GM23338 (cell line): ENCODE measurements at regions not wholly inside any gene's neighbourhood (a gene's known extent, or its start where the extent isn't known, plus 50 kb on each side); places are given as distances from the start of the nearest gene placed in this dataset.

Experiments used
- ATAC-seq: fragments of 200-7000 bp; cut with Tn5 transposase; 3 replicates; pipeline ENCODE4 v1.9.1; 2020
- DNase-seq: peaks from one replicate; pipeline ENCODE4 v3.0.0-alpha.2; 2015; ENCODE audit warnings: low spot score
- H2AFZ ChIP-seq: fragments of 200-600 bp; sonication (generic); 2 replicates; pipeline ENCODE4 v1.8.0; 2016; ENCODE audit warnings: antibody characterized with exemption, mild to moderate bottlenecking, moderate library complexity
- H3F3A ChIP-seq: fragments of 200-600 bp; sonication (generic); replicated peaks from 2 replicates; pipeline ENCODE4 v1.8.0; 2017; ENCODE audit warnings: antibody characterized with exemption, mixed run types, low read depth
- H3K27ac ChIP-seq: fragments of 200-600 bp; sonication (generic); 2 replicates; pipeline ENCODE4 v1.6.1; 2016; ENCODE audit warnings: low read depth
- H3K27me3 ChIP-seq: fragments of 200-600 bp; sonication (generic); 2 replicates; pipeline ENCODE4 v1.8.0; 2016; ENCODE audit warnings: mild to moderate bottlenecking, mixed run types, moderate library complexity; ENCODE audit not compliant: insufficient read depth
- H3K36me3 ChIP-seq: fragments of 200-600 bp; sonication (generic); 2 replicates; pipeline ENCODE4 v1.8.0; 2016; ENCODE audit warnings: mild to moderate bottlenecking; ENCODE audit not compliant: insufficient read depth
- H3K4me1 ChIP-seq: fragments of 200-600 bp; sonication (generic); 2 replicates; pipeline ENCODE4 v1.8.0; 2016; ENCODE audit warnings: mild to moderate bottlenecking, moderate library complexity; ENCODE audit not compliant: insufficient read depth
- H3K4me2 ChIP-seq: fragments of 200-600 bp; sonication (generic); 2 replicates; pipeline ENCODE4 v1.7.1; 2017; ENCODE audit warnings: mixed run types
- H3K4me3 ChIP-seq: fragments of 200-600 bp; sonication (generic); 2 replicates; pipeline ENCODE4 v1.6.1; 2016; ENCODE audit warnings: mixed run types
- H3K79me2 ChIP-seq: fragments of 200-600 bp; sonication (generic); replicated peaks from 2 replicates; pipeline ENCODE4 v1.8.0; 2017; ENCODE audit warnings: mild to moderate bottlenecking; ENCODE audit not compliant: insufficient read depth
- H3K9me2 ChIP-seq: fragments of 200-600 bp; sonication (generic); 2 replicates; pipeline ENCODE4 v1.8.0; 2017; ENCODE audit not compliant: insufficient read depth
- H4K20me1 ChIP-seq: fragments of 200-600 bp; sonication (generic); replicated peaks from 2 replicates; pipeline ENCODE4 v1.8.0; 2017; ENCODE audit warnings: mild to moderate bottlenecking; ENCODE audit not compliant: insufficient read depth
- H3K27ac Mint-ChIP-seq: 2 replicates; pipeline ENCODE4 v1.8.0; 2020; ENCODE audit warnings: inconsistent platforms, mild to moderate bottlenecking, moderate library complexity, mixed read lengths
- H3K27me3 Mint-ChIP-seq: 3 replicates; pipeline ENCODE4 v1.8.0; 2022; ENCODE audit warnings: low read depth, mild to moderate bottlenecking, moderate library complexity, mixed read lengths, inconsistent platforms; ENCODE audit not compliant: insufficient read depth, poor library complexity
- H3K36me3 Mint-ChIP-seq: 3 replicates; pipeline ENCODE4 v1.8.0; 2021; ENCODE audit warnings: low read depth, mild to moderate bottlenecking, inconsistent platforms, moderate library complexity, mixed read lengths
- H3K4me1 Mint-ChIP-seq: 3 replicates; pipeline ENCODE4 v1.8.0; 2020; ENCODE audit warnings: mild to moderate bottlenecking, inconsistent platforms, mixed read lengths
- H3K4me3 Mint-ChIP-seq: 3 replicates; pipeline ENCODE4 v1.8.0; 2021; ENCODE audit warnings: moderate library complexity, mild to moderate bottlenecking, inconsistent platforms, mixed read lengths
- H3K9me3 Mint-ChIP-seq: 3 replicates; pipeline ENCODE4 v1.8.0; 2020; ENCODE audit warnings: moderate library complexity, mild to moderate bottlenecking, inconsistent platforms, mixed read lengths
- CREB1 ChIP-seq: fragments of 250-450 bp; sonication (Bioruptor Pico); IDR thresholded peaks from 2 replicates; pipeline ENCODE4 v1.5.0; 2020; ENCODE audit warnings: low read depth, mild to moderate bottlenecking, moderate library complexity
- CTCF ChIP-seq, 2 experiments: fragments of 200-600 bp in 1 of 2; sonication (generic) in 1 of 2; conservative IDR thresholded peaks; 2 replicates each; pipeline versions ENCODE4 v1.5.1 to v1.6.1; 2016 to 2017; ENCODE audit warnings: antibody characterized with exemption in 2 of 2, low read depth in 2 of 2, mild to moderate bottlenecking in 2 of 2, moderate library complexity in 1 of 2
- ETS1 ChIP-seq: IDR thresholded peaks from 2 replicates; pipeline ENCODE4 v1.6.1; 2016; ENCODE audit warnings: antibody characterized with exemption
- EZH2 ChIP-seq: fragments of 200-600 bp; sonication (generic); IDR thresholded peaks from one replicate; pipeline ENCODE4 v1.8.0; 2017; ENCODE audit warnings: antibody characterized with exemption, mild to moderate bottlenecking, low read depth; ENCODE audit not compliant: unreplicated experiment
- EZH2phosphoT487 ChIP-seq: fragments of 200-600 bp; sonication (generic); IDR thresholded peaks from one replicate; pipeline ENCODE4 v1.8.1; 2018; ENCODE audit warnings: antibody characterized with exemption; ENCODE audit not compliant: unreplicated experiment
- JUNB ChIP-seq: IDR thresholded peaks from one replicate; pipeline ENCODE4 v1.6.1; 2016; ENCODE audit warnings: antibody characterized with exemption; ENCODE audit not compliant: unreplicated experiment
- POLR2AphosphoS5 ChIP-seq: IDR thresholded peaks from 2 replicates; pipeline ENCODE4 v1.6.1; 2016; ENCODE audit warnings: antibody characterized with exemption, low read depth
- REST ChIP-seq: IDR thresholded peaks from one replicate; pipeline ENCODE4 v1.6.1; 2018; ENCODE audit warnings: antibody characterized with exemption; ENCODE audit not compliant: unreplicated experiment
- ZNF114 ChIP-seq: fragments of 250-450 bp; sonication (Bioruptor Pico); IDR thresholded peaks from 2 replicates; pipeline ENCODE4 v1.5.0; 2020; ENCODE audit warnings: mild to moderate bottlenecking, moderate library complexity

GRCh38 chr6:9517806-9518205, 897.1 kb downstream of the TFAP2A start:
- no peaks in the 10 kb centered on the region for H3K27me3 Mint-ChIP-seq
- Histone ChIP-seq H3K4me1 (peaks cover 8% of the 10 kb centered on the region; the same call in 1 of the 2 replicates), H3K4me3 (no peak overlapping the region), H3K79me2 (no peaks in the 10 kb centered on the region), H3K27me3 (no peaks in the 10 kb centered on the region), H2AFZ (no peak overlapping the region), H3K36me3 (no peaks in the 10 kb centered on the region), H4K20me1 (no peaks in the 10 kb centered on the region), H3K27ac (no peak overlapping the region), H3K9me2 (no peaks in the 10 kb centered on the region), H3F3A (no peaks in the 10 kb centered on the region), H3K4me2 (no peak overlapping the region)
- DNase-seq (no peak), ATAC-seq (no peak)
- H3K4me1 Mint-ChIP-seq = peaks cover 11% of the 10 kb centered on the region
- no peak overlapping the region for H3K27ac Mint-ChIP-seq
- H3K36me3 Mint-ChIP-seq = no peaks in the 10 kb centered on the region
- no peak for TF ChIP-seq ZNF114
- TF ChIP-seq POLR2AphosphoS5 = no peak
- TF ChIP-seq ETS1 = no peak
- TF ChIP-seq REST = no peak
- no peak for TF ChIP-seq EZH2
- TF ChIP-seq EZH2phosphoT487 = no peak
- no peak for TF ChIP-seq JUNB
- no peak overlapping the region for H3K4me3 Mint-ChIP-seq
- H3K9me3 Mint-ChIP-seq = no peaks in the 10 kb centered on the region; the same call in 2 of the 3 replicates

- Histone ChIP-seq H3K27me3 (no peaks in the 10 kb centered on the region), H3F3A (no peaks in the 10 kb centered on the region), H3K4me1 (peaks cover 8% of the 10 kb centered on the region; the same call in 1 of the 2 replicates), H3K4me2 (no peak overlapping the region), H3K4me3 (no peak overlapping the region), H2AFZ (peak overlapping the region; percentile 80; the same call in 1 of the 2 replicates), H3K36me3 (no peaks in the 10 kb centered on the region), H3K27ac (no peak overlapping the region), H4K20me1 (no peaks in the 10 kb centered on the region), H3K9me2 (no peaks in the 10 kb centered on the region), H3K79me2 (no peaks in the 10 kb centered on the region)
- Mint-ChIP-seq H3K4me1 (peaks cover 7% of the 10 kb centered on the region; the same call in 2 of the 3 replicates), H3K27ac (no peak overlapping the region), H3K27me3 (no peaks in the 10 kb centered on the region), H3K4me3 (no peak overlapping the region), H3K36me3 (no peaks in the 10 kb centered on the region), H3K9me3 (no peaks in the 10 kb centered on the region; the same call in 2 of the 3 replicates)
- peak; percentile 68 for ATAC-seq
- TF ChIP-seq CTCF (conservative IDR thresholded peaks at IDR 0.05; ENCODE audit: low read depth in 2 of 2) = no peak
- no peak for TF ChIP-seq EZH2phosphoT487
- no peak for TF ChIP-seq CREB1 (CRISPR knock-in tag)
- DNase-seq = peak; percentile 15
Observed at GRCh38 chr6:9515633-9516606, 899.0 kb downstream of the TFAP2A start.
